PC-3 (cell line): ENCODE measurements at regions not wholly inside any gene's neighbourhood (a gene's known extent, or its start where the extent isn't known, plus 50 kb on each side); places are given as distances from the start of the nearest gene placed in this dataset.

Experiments
- CTCF ChIP-seq: fragments of 300-600 bp; sonication (generic); conservative IDR thresholded peaks from 2 replicates; pipeline ENCODE4 v1.5.1; 2017; ENCODE audit warnings: antibody characterized with exemption, low read depth, mild to moderate bottlenecking, low read length
- EZH2 ChIP-seq: fragments of 300-600 bp; sonication (generic); IDR thresholded peaks from one replicate; pipeline ENCODE4 v1.6.1; 2017; ENCODE audit warnings: antibody characterized with exemption, mild to moderate bottlenecking, low read length; ENCODE audit not compliant: unreplicated experiment

DNA sequence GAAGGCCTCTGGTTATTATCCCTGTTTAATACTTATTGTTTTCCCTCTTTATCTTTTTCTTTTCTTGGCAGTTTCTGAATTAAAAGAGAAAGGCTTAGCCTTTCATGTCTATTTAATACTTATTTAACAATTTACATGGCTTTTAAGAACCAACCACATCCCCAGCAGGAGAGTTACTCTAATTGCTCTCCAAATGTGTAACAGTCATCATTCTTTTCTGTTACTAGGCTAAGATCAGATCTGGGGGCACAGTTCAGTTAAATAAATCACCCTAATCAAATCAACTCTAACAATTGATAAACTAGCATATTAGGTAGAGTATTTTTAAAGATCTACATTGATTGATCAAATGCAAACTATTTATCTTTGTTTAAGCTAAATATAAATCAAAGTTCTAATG is 54.1 kb upstream of the NT5E start:
- no peak for TF ChIP-seq CTCF
- TF ChIP-seq EZH2: no peak
